Omental fat pad (tissue), 3 donors: ENCODE measurements at regions not wholly inside any gene's neighbourhood (a gene's known extent, or its start where the extent isn't known, plus 50 kb on each side); places are given as distances from the start of the nearest gene placed in this dataset.

Experiments
- ATAC-seq: fragments of 150-250 bp; one replicate; pipeline ENCODE4 v1.9.1; 2016; ENCODE audit warnings: mild to moderate bottlenecking, moderate library complexity; ENCODE audit not compliant: low FRiP score
- DNase-seq: peaks from one replicate; pipeline ENCODE4 v3.0.0-alpha.2; 2019; ENCODE audit warnings: low spot score
- TF ChIP-seq, protein P1 (sequence below), 3 donors: fragments of 450-650 bp; IDR thresholded peaks; one replicate each; pipeline ENCODE4 v1.5.1; 2016 to 2017; ENCODE audit warnings: antibody characterized with exemption in 3 of 3, mild to moderate bottlenecking in 3 of 3, moderate library complexity in 2 of 3

DNA sequence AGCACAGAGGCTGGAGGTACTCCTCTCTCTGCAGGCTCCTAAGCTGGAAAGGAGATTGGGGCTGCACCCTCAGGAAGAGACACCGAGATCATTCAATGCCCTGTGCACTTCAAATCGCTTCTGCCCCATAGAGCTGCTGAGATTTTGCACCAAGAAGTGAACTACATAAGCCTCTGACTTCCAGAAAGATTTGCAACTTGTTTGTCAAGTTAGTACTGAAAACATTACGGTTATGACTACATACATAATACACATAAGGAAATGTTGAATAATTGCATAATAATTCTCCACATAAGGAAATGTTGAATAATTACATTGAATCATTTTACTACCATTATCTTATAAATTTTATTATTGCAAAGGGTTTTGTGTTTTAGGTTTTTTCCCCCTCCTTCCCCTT lies 120.3 kb upstream of the SASH1 start:
- DNase-seq = no peak
- ATAC-seq = no peak
- TF ChIP-seq, protein P1, sequence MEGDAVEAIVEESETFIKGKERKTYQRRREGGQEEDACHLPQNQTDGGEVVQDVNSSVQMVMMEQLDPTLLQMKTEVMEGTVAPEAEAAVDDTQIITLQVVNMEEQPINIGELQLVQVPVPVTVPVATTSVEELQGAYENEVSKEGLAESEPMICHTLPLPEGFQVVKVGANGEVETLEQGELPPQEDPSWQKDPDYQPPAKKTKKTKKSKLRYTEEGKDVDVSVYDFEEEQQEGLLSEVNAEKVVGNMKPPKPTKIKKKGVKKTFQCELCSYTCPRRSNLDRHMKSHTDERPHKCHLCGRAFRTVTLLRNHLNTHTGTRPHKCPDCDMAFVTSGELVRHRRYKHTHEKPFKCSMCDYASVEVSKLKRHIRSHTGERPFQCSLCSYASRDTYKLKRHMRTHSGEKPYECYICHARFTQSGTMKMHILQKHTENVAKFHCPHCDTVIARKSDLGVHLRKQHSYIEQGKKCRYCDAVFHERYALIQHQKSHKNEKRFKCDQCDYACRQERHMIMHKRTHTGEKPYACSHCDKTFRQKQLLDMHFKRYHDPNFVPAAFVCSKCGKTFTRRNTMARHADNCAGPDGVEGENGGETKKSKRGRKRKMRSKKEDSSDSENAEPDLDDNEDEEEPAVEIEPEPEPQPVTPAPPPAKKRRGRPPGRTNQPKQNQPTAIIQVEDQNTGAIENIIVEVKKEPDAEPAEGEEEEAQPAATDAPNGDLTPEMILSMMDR (IDR thresholded peaks at IDR 0.05) = no peak

DNA sequence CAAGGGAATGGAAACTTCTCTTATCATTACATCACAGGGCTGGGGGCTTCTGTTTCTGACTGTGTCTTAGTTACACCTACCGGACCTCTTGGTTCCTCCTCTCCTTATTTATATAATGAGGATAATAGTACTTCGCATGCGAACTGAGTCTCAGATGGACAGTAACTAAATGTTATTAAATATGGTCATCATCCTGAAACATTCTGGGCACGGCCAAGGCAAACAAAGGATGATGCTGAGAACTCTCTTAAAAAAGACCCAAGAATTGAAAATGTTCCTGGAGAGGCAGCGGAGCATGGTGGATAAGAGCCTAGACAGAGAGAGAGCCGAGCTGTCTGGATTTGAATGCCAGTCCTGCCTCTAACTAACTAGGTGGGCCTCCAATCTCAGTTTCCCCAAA lies 119.8 kb upstream of the SASH1 start:
- TF ChIP-seq, protein P1 (IDR thresholded peaks at IDR 0.05) = no peak
- ATAC-seq (no peak), DNase-seq (no peak)

DNA sequence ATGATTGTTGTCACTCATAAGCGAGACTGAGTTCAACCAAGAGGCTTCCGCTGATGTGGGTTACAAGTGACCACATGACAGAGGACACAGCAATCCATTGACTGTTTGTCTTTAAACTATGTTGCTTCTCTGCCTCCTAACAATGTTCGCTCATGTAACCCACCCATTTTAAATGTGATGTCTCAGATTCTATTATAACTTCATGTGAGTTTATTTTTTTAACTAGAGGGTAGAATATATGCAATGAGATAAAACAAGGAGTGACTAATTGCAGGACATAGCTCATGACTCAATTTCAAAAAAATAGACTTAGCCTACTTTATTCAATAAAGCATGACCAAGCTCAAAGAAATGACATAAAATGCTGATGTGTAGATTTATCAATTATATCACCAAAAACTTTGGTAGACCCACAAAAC lies 119.2 kb upstream of the SASH1 start:
- ATAC-seq (no peak), DNase-seq (no peak)
- TF ChIP-seq, protein P1 (IDR thresholded peaks at IDR 0.05) = no peak

DNA sequence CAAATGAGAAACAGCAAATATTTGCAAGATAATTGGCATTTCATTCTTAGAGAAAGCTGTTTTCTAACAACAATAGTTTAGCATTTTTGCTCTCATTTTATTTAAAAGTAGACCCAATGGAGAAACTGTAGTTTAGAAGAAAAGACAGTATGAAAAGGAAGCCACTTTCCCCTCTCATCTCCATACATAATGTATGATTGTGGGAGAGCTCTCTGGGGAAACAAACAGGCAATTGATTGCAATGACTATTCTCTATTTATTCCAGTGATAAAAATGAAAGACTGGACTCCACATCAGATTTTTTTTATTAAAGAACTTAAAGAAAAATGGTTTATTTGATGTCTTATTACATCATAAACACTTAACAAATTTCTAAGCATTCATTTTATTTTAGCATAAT lies 116.8 kb upstream of the SASH1 start:
- ATAC-seq (no peak), DNase-seq (no peak)
- TF ChIP-seq, protein P1 (IDR thresholded peaks at IDR 0.05) = no peak

DNA sequence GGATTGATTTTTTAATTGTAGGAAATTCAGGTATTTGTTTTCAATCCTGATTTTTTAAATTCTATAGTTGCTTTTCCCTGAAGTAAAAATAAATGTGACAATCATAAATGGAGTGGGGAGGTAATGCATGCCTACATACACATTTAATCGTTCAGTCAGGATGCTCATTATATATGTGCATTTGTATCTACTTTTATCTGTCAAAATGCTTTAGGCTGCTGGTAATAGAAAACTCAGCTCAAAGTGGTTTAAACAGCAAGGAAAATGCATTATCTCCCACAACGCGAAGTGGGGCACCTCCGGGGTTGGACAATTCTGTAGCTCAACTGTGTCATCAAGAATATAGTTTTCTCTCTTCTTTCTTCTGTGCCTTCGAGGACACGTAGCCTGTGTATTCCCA lies 116.4 kb upstream of the SASH1 start:
- TF ChIP-seq, protein P1 (IDR thresholded peaks at IDR 0.05) = no peak
- no peak for DNase-seq
- ATAC-seq = no peak

DNA sequence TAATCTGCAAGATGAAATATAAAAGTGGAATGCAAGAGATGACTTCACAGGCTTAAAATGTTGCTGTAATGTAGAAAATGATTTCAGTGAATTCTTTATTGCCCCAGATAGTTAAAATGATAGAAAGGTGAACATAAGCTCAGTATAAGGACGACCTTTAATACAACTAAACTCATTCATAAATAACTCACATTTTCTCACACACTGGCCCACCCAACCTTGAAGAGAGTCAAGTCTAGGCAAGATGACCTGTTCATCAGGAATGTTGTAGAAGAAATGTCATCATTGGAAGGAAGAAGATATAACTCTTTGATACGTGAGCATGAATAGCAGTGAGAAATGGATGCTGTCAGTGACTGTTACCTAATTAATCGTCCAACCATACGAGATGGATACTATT lies 111.1 kb upstream of the SASH1 start:
- TF ChIP-seq, protein P1 (IDR thresholded peaks at IDR 0.05) = no peak
- DNase-seq = no peak
- peak; percentile 87 for ATAC-seq

DNA sequence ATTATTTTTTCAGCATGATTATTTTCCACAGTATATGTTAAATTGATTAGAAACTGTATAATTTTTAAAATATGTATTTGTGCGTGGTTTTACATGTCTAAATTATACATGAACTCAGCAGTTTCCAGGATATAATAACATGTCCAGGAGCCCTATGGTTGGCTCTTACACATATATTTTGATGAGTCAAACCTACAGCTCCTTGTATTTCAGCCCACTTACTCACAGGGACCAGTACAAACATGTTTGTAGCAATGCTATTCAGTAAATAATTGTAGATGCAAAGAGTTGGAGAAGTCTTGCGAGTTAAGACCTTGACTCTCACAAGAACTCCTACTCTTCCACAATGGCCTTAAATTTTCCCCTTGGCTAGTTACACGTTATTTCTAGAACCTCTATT lies 107.2 kb upstream of the SASH1 start:
- ATAC-seq = no peak
- no peak for DNase-seq
- TF ChIP-seq, protein P1 (IDR thresholded peaks at IDR 0.05) = no peak
